ENCODE measurements at regions not wholly inside any gene's neighbourhood (a gene's known extent, or its start where the extent isn't known, plus 50 kb on each side); places are given as distances from the start of the nearest gene placed in this dataset.
"Not testable (repeated sequence)": the region's sequence is repeated elsewhere in the genome, so short reads cannot be mapped to it uniquely, and the experiment has no call there.

- no peak for DNase-seq (ENCODE audit: low spot score)
Observed at GRCh38 chr2:150266931-150267330, 220.5 kb downstream of the RND3 start.

- DNase-seq (ENCODE audit: low spot score) = no peak
Observed at GRCh38 chr2:150264442-150264841, 223.0 kb downstream of the RND3 start.

GRCh38 chr2:150261691-150262090 is 225.8 kb downstream of the RND3 start:
- DNase-seq (ENCODE audit: low spot score) = no peak

DNA sequence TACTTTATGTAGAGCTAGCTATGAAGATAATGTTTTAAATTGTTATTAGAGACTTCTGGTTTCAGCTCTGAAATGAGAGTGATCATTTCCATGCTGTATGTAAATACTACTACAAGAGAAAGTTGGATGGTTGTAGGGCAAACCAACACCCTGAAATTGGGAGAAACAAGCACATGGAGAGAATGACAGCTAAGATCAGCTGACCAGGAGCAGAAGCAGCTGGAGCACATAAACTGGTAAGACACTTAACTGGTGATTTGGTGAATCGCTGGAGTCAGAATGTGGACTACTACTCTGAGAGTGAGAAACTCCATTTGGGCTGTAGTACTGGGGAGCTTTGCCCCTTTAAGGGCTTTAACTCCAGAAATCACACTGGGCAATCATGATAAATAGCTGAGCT is 226.8 kb downstream of the RND3 start:
- no peak for DNase-seq (ENCODE audit: low spot score)

GRCh38 chr2:150259746-150260145 is 227.7 kb downstream of the RND3 start:
- no peak for DNase-seq (ENCODE audit: low spot score)

- no peak for DNase-seq (ENCODE audit: low spot score)
Observed at GRCh38 chr2:150258781-150259307, 228.6 kb downstream of the RND3 start.

DNA sequence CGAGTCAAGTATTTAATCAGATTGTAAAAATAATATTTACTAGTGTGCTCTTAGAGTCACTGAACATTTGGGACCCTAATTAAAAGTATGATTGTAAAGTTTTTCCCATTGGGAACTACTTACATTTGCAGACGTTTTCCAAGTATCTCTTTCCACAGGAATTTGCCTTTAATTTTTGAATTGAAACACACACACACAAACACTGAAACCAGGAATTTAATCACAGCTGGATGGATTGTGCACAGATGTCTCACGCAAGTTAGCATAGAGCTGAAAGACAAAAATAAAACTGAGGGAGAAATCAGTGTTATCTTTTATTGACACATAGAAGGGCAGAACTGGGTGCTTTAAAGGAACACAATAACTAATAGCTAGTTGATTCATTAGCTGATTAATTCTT is 230.7 kb downstream of the RND3 start:
- no peak for DNase-seq (ENCODE audit: low spot score)

GRCh38 chr2:150255528-150255927 is 231.9 kb downstream of the RND3 start:
- DNase-seq (ENCODE audit: low spot score) = no peak

GRCh38 chr2:150249735-150250134 is 237.7 kb downstream of the RND3 start:
- not testable (repeated sequence) for DNase-seq (ENCODE audit: low spot score)

DNA sequence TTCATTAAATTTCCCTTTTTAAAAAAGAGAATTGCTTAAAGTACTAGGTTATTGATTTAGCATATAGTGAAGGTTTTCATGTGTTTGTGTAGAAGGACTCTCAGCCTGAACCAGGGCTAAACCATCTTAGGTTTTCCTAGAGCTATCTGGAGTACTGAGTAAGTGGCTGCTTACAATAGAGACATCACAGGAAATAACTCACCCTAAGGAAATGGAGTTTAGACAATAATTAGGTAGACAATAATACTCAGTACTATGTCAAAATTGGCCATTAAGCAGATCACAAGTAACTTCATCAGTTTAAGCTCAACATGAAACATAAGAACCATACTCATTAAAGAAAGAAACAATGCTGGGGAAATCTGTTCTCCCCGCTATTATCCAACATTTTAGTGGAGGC is 240.0 kb downstream of the RND3 start:
- no peak for DNase-seq (ENCODE audit: low spot score)

- DNase-seq (ENCODE audit: low spot score) = no peak
Observed at GRCh38 chr2:150234787-150235446, 252.6 kb downstream of the RND3 start.

DNA sequence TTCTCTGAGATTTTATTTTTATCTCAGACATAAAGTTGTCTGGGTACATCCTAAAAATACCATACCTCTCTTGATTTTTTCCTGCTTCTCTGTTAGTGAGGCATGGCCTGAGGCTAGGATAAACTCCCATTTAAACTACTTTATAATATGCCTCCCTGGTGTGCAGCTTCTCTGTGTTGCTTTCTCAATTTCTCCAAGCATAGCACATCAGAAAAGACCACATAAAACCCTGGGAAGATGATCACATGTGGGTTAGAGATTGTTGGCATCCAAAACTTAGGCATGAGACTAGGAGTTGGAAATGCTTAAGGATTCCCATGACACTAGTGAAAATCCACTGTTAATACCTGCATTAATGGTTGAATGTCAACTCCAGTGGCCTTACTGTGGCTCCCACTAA is 254.6 kb downstream of the RND3 start:
- DNase-seq (ENCODE audit: low spot score) = no peak

- no peak for DNase-seq (ENCODE audit: low spot score)
Observed at GRCh38 chr2:150232321-150232720, 255.1 kb downstream of the RND3 start.

GRCh38 chr2:150230616-150231015 is 256.9 kb downstream of the RND3 start:
- no peak for DNase-seq (ENCODE audit: low spot score)

- DNase-seq (ENCODE audit: low spot score) = no peak
Observed at GRCh38 chr2:150230004-150230403, 257.5 kb downstream of the RND3 start.

DNA sequence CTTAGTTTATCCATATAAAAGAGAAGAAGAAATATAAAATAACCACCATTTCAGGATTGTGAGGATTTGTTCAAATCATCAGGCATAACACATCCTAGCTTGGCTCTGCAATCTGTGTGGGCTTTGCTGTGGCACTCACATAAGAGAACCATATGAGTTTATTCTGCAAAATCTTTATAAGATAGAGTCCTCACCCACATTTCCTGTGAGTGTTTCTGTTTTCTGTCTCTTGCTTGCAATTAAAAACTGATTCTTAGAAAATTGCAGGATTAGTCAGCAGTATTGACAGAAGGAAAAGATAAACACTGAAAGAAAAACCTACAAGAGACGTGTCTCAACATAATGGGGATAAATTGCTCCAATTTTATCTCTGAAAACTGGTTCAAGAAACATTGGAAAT is 258.5 kb downstream of the RND3 start:
- DNase-seq (ENCODE audit: low spot score) = no peak

- no peak for DNase-seq (ENCODE audit: low spot score)
Observed at GRCh38 chr2:150225030-150225429, 262.4 kb downstream of the RND3 start.

GRCh38 chr2:150224321-150224720 is 263.1 kb downstream of the RND3 start:
- no peak for DNase-seq (ENCODE audit: low spot score)

GRCh38 chr2:150222942-150223341 is 264.5 kb downstream of the RND3 start:
- no peak for DNase-seq (ENCODE audit: low spot score)

GRCh38 chr2:150222379-150222778 is 265.1 kb downstream of the RND3 start:
- DNase-seq (ENCODE audit: low spot score) = no peak

DNA sequence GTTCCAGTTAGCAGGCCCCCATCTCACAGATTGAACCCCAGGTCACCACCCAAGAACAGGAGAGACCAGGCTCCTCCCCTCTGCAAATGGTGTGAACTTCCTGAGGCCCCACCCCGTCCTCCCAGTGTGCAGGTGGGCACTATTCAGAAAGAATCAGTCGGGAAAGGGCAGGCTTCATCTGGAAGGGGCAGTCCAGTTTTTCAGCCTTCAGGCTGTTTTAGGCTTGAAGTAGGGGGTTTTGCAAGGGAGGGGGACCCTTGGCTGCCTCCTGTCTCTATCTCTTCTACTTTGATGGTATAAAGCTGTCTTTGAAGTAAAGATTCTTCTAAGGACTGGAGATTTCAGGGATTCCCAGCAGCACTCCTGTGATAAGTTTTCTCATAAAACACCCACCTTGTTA is 267.6 kb downstream of the RND3 start:
- no peak for DNase-seq (ENCODE audit: low spot score)

DNA sequence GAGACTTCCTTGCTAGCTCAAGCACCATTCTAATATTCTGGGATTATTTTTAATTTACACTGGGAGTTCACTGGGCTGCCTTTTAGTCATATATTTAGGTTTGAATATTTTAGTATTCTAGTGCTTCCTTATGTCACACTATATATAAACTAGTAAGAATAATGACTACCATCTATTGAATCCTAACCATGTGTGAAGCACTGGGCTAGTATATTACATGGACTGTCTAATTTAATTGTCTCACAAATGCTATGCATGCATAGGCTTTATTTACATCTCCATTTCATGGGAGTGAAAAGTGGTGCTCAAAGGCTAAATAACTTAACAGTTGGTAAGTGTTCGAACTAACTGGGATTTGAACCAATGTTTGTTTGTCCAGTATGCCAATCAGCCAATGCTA is 272.4 kb downstream of the RND3 start:
- DNase-seq (ENCODE audit: low spot score) = no peak

- DNase-seq (ENCODE audit: low spot score) = no peak
Observed at GRCh38 chr2:150214626-150215025, 272.8 kb downstream of the RND3 start.

- no peak for DNase-seq (ENCODE audit: low spot score)
Observed at GRCh38 chr2:150212722-150213171, 274.7 kb downstream of the RND3 start.
